Right atrium auricular region (tissue), 2 donors: ENCODE measurements at regions not wholly inside any gene's neighbourhood (a gene's known extent, or its start where the extent isn't known, plus 50 kb on each side); places are given as distances from the start of the nearest gene placed in this dataset.

ENCODE experiments used
- DNase-seq: peaks from one replicate; pipeline ENCODE4 v3.0.0-alpha.2; 2019; ENCODE audit warnings: low spot score
- H3K27ac ChIP-seq, 2 donors: fragments of 200-600 bp; sonication (generic); 1 replicate in 1 of 2; 2 replicates in 1 of 2; pipeline ENCODE4 v1.5.1; 2016 to 2019
- H3K27me3 ChIP-seq, 2 donors: fragments of 200-600 bp; sonication (generic); one replicate each; pipeline versions ENCODE4 v1.5.1 to v1.6.0; 2017 to 2019
- H3K36me3 ChIP-seq: fragments of 200-600 bp; sonication (generic); one replicate; pipeline ENCODE4 v1.5.1; 2016
- H3K4me1 ChIP-seq, 2 donors: fragments of 200-600 bp; sonication (generic); one replicate each; pipeline versions ENCODE4 v1.5.1 to v1.6.0; 2017 to 2019
- H3K4me3 ChIP-seq, 2 donors: fragments of 200-600 bp; sonication (generic); 1 replicate in 1 of 2; 2 replicates in 1 of 2; pipeline ENCODE4 v1.5.1; 2017 to 2019; ENCODE audit warnings: mild to moderate bottlenecking in 1 of 2, moderate library complexity in 1 of 2
- H3K9me3 ChIP-seq, 2 donors: fragments of 200-600 bp; sonication (generic); one replicate each; pipeline ENCODE4 v1.5.1; 2019
- CTCF ChIP-seq, 2 donors: fragments of 200-600 bp; sonication (generic); IDR thresholded peaks; one replicate each; pipeline ENCODE4 v1.5.1; 2019; ENCODE audit warnings: antibody characterized with exemption in 2 of 2

GRCh38 chr1:87572008-87572407 lies 243.3 kb downstream of the LMO4 start:
- no peak for DNase-seq
- no peaks in the 10 kb centered on the region for H3K27me3 ChIP-seq
- no peaks in the 10 kb centered on the region for H3K36me3 ChIP-seq
- no peaks in the 10 kb centered on the region for H3K9me3 ChIP-seq
- H3K4me1 ChIP-seq, result no peaks in the 10 kb centered on the region
- no peak for TF ChIP-seq CTCF (IDR thresholded peaks at IDR 0.05)
- H3K27ac ChIP-seq, result no peak overlapping the region
- H3K4me3 ChIP-seq, result no peak overlapping the region

- no peaks in the 10 kb centered on the region for H3K27me3 ChIP-seq
- no peaks in the 10 kb centered on the region for H3K9me3 ChIP-seq
- H3K4me3 ChIP-seq, result no peak overlapping the region
- H3K4me1 ChIP-seq, result no peaks in the 10 kb centered on the region
- no peak for TF ChIP-seq CTCF (IDR thresholded peaks at IDR 0.05)
- no peaks in the 10 kb centered on the region for H3K36me3 ChIP-seq
- DNase-seq, result no peak
- no peak overlapping the region for H3K27ac ChIP-seq
Observed at GRCh38 chr1:87572891-87573290, 244.2 kb downstream of the LMO4 start.

GRCh38 chr1:87575528-87575927 lies 246.8 kb downstream of the LMO4 start:
- no peak overlapping the region for H3K27ac ChIP-seq
- no peaks in the 10 kb centered on the region for H3K27me3 ChIP-seq
- TF ChIP-seq CTCF (IDR thresholded peaks at IDR 0.05), result no peak
- H3K4me3 ChIP-seq, result no peak overlapping the region
- H3K9me3 ChIP-seq, result no peaks in the 10 kb centered on the region
- DNase-seq, result no peak
- no peaks in the 10 kb centered on the region for H3K4me1 ChIP-seq
- no peaks in the 10 kb centered on the region for H3K36me3 ChIP-seq

- no peaks in the 10 kb centered on the region for H3K4me1 ChIP-seq
- no peaks in the 10 kb centered on the region for H3K36me3 ChIP-seq
- no peak for TF ChIP-seq CTCF (IDR thresholded peaks at IDR 0.05)
- no peaks in the 10 kb centered on the region for H3K27me3 ChIP-seq
- no peaks in the 10 kb centered on the region for H3K9me3 ChIP-seq
- peak overlapping the region in 1 of 2 donors; percentile 23 for H3K27ac ChIP-seq
- DNase-seq, result no peak
- no peak overlapping the region for H3K4me3 ChIP-seq
Observed at GRCh38 chr1:87578464-87578863, 249.8 kb downstream of the LMO4 start.

- H3K4me3 ChIP-seq, result no peak overlapping the region
- H3K4me1 ChIP-seq, result no peaks in the 10 kb centered on the region
- DNase-seq, result no peak
- H3K36me3 ChIP-seq, result no peaks in the 10 kb centered on the region
- H3K27ac ChIP-seq, result no peak overlapping the region
- no peaks in the 10 kb centered on the region for H3K9me3 ChIP-seq
- no peaks in the 10 kb centered on the region for H3K27me3 ChIP-seq
- no peak for TF ChIP-seq CTCF (IDR thresholded peaks at IDR 0.05)
Observed at GRCh38 chr1:87583459-87583858, 254.8 kb downstream of the LMO4 start.

- no peaks in the 10 kb centered on the region for H3K36me3 ChIP-seq
- no peak overlapping the region for H3K4me3 ChIP-seq
- no peaks in the 10 kb centered on the region for H3K4me1 ChIP-seq
- no peaks in the 10 kb centered on the region for H3K9me3 ChIP-seq
- no peaks in the 10 kb centered on the region for H3K27me3 ChIP-seq
- no peak overlapping the region for H3K27ac ChIP-seq
- TF ChIP-seq CTCF (IDR thresholded peaks at IDR 0.05), result no peak
- DNase-seq, result no peak
Observed at GRCh38 chr1:87584586-87584985, 255.9 kb downstream of the LMO4 start.
